ENCODE measurements at regions not wholly inside any gene's neighbourhood (a gene's known extent, or its start where the extent isn't known, plus 50 kb on each side); places are given as distances from the start of the nearest gene placed in this dataset.

GRCh38 chr9:86822006-86822801 is 125.1 kb downstream of the GAS1 start:
- TF ChIP-seq CTCF (conservative IDR thresholded peaks at IDR 0.05; ENCODE audit: low read length) (no peak), EZH2phosphoT487 (IDR thresholded peaks at IDR 0.05; ENCODE audit: borderline replicate concordance) (no peak)

Measured in Loucy (cell line).